Mesothelial cell of epicardium (in vitro differentiated cells): ENCODE measurements at regions not wholly inside any gene's neighbourhood (a gene's known extent, or its start where the extent isn't known, plus 50 kb on each side); places are given as distances from the start of the nearest gene placed in this dataset.

Source experiments
- DNase-seq, 2 experiments: peaks; one replicate each; pipeline ENCODE4 v3.0.0; 2021; ENCODE audit warnings: low spot score in 2 of 2; ENCODE audit not compliant: unreplicated experiment in 2 of 2
- H3K27ac Mint-ChIP-seq: 2 replicates; pipeline ENCODE4 v1.8.0; 2021; ENCODE audit warnings: mixed read lengths
- H3K27me3 Mint-ChIP-seq: 2 replicates; pipeline ENCODE4 v1.8.0; 2021; ENCODE audit warnings: low read depth, mixed read lengths
- H3K36me3 Mint-ChIP-seq: 2 replicates; pipeline ENCODE4 v1.8.0; 2021; ENCODE audit warnings: mixed read lengths
- H3K4me1 Mint-ChIP-seq: 2 replicates; pipeline ENCODE4 v1.8.0; 2021; ENCODE audit warnings: mixed read lengths
- H3K4me3 Mint-ChIP-seq: 2 replicates; pipeline ENCODE4 v1.8.0; 2021; ENCODE audit warnings: mild to moderate bottlenecking, moderate library complexity, mixed read lengths
- H3K9me3 Mint-ChIP-seq: 2 replicates; pipeline ENCODE4 v1.8.0; 2021; ENCODE audit warnings: mixed read lengths
- CTCF ChIP-seq: fragments of 200-600 bp; sonication (generic); IDR thresholded peaks from one replicate; pipeline ENCODE4 v1.5.0; 2021; ENCODE audit warnings: antibody characterized with exemption; ENCODE audit not compliant: unreplicated experiment

- TF ChIP-seq CTCF, result no peak
- H3K4me3 Mint-ChIP-seq, result no peak overlapping the region
- H3K27ac Mint-ChIP-seq, result no peak overlapping the region
Measured at GRCh38 chr4:122555216-122555615, 65.7 kb downstream of the IL21 start.

GRCh38 chr4:122553432-122553831 lies 67.4 kb downstream of the IL21 start:
- Mint-ChIP-seq H3K27ac (no peak overlapping the region), H3K9me3 (peaks cover 7% of the 10 kb centered on the region), H3K4me1 (peaks cover 12% of the 10 kb centered on the region), H3K4me3 (no peak overlapping the region), H3K36me3 (no peaks in the 10 kb centered on the region), H3K27me3 (no peaks in the 10 kb centered on the region)
- no peak for TF ChIP-seq CTCF
- DNase-seq, result no peak

More at GRCh38 chr4:122555216-122555615, 65.7 kb downstream of the IL21 start:
- peaks cover 12% of the 10 kb centered on the region for H3K4me1 Mint-ChIP-seq
- no peak for DNase-seq
- no peaks in the 10 kb centered on the region for H3K27me3 Mint-ChIP-seq
- peaks cover 12% of the 10 kb centered on the region for H3K9me3 Mint-ChIP-seq
- H3K36me3 Mint-ChIP-seq, result no peaks in the 10 kb centered on the region

GRCh38 chr4:122552898-122553297 lies 68.0 kb downstream of the IL21 start:
- Mint-ChIP-seq H3K36me3 (no peaks in the 10 kb centered on the region), H3K4me3 (no peak overlapping the region), H3K9me3 (peaks cover 7% of the 10 kb centered on the region), H3K27me3 (no peaks in the 10 kb centered on the region), H3K27ac (no peak overlapping the region), H3K4me1 (peaks cover 12% of the 10 kb centered on the region)
- no peak for DNase-seq
- no peak for TF ChIP-seq CTCF

GRCh38 chr4:122548886-122549630 lies 71.8 kb downstream of the IL21 start:
- H3K27me3 Mint-ChIP-seq, result no peaks in the 10 kb centered on the region
- H3K4me3 Mint-ChIP-seq, result no peak overlapping the region
- H3K9me3 Mint-ChIP-seq, result no peaks in the 10 kb centered on the region
- no peak for DNase-seq
- no peaks in the 10 kb centered on the region for H3K36me3 Mint-ChIP-seq
- no peak for TF ChIP-seq CTCF
- H3K4me1 Mint-ChIP-seq, result no peaks in the 10 kb centered on the region
- no peak overlapping the region for H3K27ac Mint-ChIP-seq

- no peak for TF ChIP-seq CTCF
- DNase-seq, result no peak
Measured at GRCh38 chr4:122548452-122548851, 72.4 kb downstream of the IL21 start.

More at GRCh38 chr4:122548452-122548851, 72.4 kb downstream of the IL21 start:
- Mint-ChIP-seq H3K4me1 (no peaks in the 10 kb centered on the region), H3K9me3 (no peaks in the 10 kb centered on the region), H3K36me3 (no peaks in the 10 kb centered on the region), H3K27ac (no peak overlapping the region), H3K27me3 (no peaks in the 10 kb centered on the region), H3K4me3 (no peak overlapping the region)
